CD4-positive, alpha-beta memory T cell (primary cell): ENCODE measurements at regions not wholly inside any gene's neighbourhood (a gene's known extent, or its start where the extent isn't known, plus 50 kb on each side); places are given as distances from the start of the nearest gene placed in this dataset.

Source experiments
- CTCF ChIA-PET: fragments of 350-600 bp; sonication (Branson Sonifier 250); formaldehyde crosslinking; loops from one replicate; lab custom pipeline; 2021; ENCODE audit warnings: inconsistent platforms; ENCODE audit not compliant: partially characterized antibody; lab: Charles Lee
- POLR2A ChIA-PET: fragments of 350-600 bp; sonication (Branson Sonifier 250); formaldehyde crosslinking; loops from one replicate; lab custom pipeline; 2021; ENCODE audit not compliant: partially characterized antibody; lab: Charles Lee
- DNase-seq, 5 donors: peaks; one replicate each; pipeline versions ENCODE4 v3.0.0 to v3.0.0-alpha.2; 2020 to 2022; ENCODE audit warnings: mixed read lengths in 1 of 5
- H3K27ac ChIP-seq: one replicate; pipeline ENCODE4 v1.7.0; 2013; ENCODE audit warnings: low read depth, low read length
- H3K27me3 ChIP-seq: 2 replicates; pipeline ENCODE4 v1.7.0; 2013; ENCODE audit warnings: mild to moderate bottlenecking, low read length, moderate library complexity; ENCODE audit not compliant: insufficient read depth
- H3K36me3 ChIP-seq: 2 replicates; pipeline ENCODE4 v1.7.0; 2013; ENCODE audit warnings: mild to moderate bottlenecking, low read length, moderate library complexity; ENCODE audit not compliant: insufficient read depth
- H3K4me1 ChIP-seq: 2 replicates; pipeline ENCODE4 v1.7.0; 2013; ENCODE audit warnings: mild to moderate bottlenecking, low read length, moderate library complexity; ENCODE audit not compliant: insufficient read depth
- H3K4me3 ChIP-seq, 2 donors: one replicate each; pipeline ENCODE4 v1.7.0; 2013; ENCODE audit warnings: low read length in 2 of 2, mild to moderate bottlenecking in 1 of 2
- H3K9me3 ChIP-seq, 2 donors: one replicate each; pipeline ENCODE4 v1.7.0; 2013; ENCODE audit warnings: low read length in 2 of 2, control low read depth in 1 of 2; ENCODE audit not compliant: control insufficient read depth in 1 of 2
- H3K27ac Mint-ChIP-seq, 7 donors: one replicate each; pipeline ENCODE4 v1.8.0; 2020 to 2021; ENCODE audit warnings: mixed read lengths in 7 of 7, mild to moderate bottlenecking in 6 of 7, inconsistent platforms in 3 of 7, moderate library complexity in 3 of 7
- H3K27me3 Mint-ChIP-seq, 2 donors: one replicate each; pipeline ENCODE4 v1.8.0; 2020 to 2021; ENCODE audit warnings: mixed read lengths in 2 of 2
- H3K36me3 Mint-ChIP-seq, 2 donors: one replicate each; pipeline ENCODE4 v1.8.0; 2020 to 2021; ENCODE audit warnings: mixed read lengths in 2 of 2, inconsistent platforms in 1 of 2, mild to moderate bottlenecking in 1 of 2
- H3K4me1 Mint-ChIP-seq, 4 donors: one replicate each; pipeline ENCODE4 v1.8.0; 2020 to 2021; ENCODE audit warnings: mixed read lengths in 4 of 4, mild to moderate bottlenecking in 1 of 4
- H3K4me3 Mint-ChIP-seq, 8 donors: one replicate each; pipeline ENCODE4 v1.8.0; 2020 to 2021; ENCODE audit warnings: mixed read lengths in 8 of 8, mild to moderate bottlenecking in 7 of 8, moderate library complexity in 6 of 8, inconsistent platforms in 3 of 8
- H3K9me3 Mint-ChIP-seq, 8 donors: one replicate each; pipeline ENCODE4 v1.8.0; 2020 to 2021; ENCODE audit warnings: mixed read lengths in 8 of 8, mild to moderate bottlenecking in 5 of 8, inconsistent platforms in 3 of 8, moderate library complexity in 1 of 8
- intact Hi-C: fragments of 100-400 bp; cut with micrococcal nuclease; formaldehyde crosslinking; loops from one replicate; pipeline ENCODE4 v1.15.1; 2023

DNA sequence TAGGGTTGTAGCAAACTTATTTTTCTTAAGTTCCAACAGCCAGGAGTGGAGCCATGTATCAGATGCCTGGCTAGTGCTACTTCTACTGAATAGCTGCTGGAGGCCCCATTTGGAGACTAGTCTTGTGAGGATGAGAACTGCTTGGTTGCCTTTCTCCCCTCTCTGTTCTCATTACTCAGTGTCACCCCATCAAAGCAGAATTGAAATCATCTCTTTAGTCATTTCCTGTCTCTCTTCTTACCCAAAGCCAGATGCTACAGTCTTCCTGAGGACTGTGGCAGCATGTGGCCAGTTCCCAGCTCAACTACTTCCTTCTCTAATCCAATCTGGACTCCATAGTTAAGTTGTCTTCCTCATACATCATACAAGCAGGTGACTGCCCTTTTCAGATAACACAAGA, 197.5 kb downstream of the BRINP2 start:
- no peak overlapping the region for H3K27ac ChIP-seq
- Mint-ChIP-seq H3K27me3 (no peaks in the 10 kb centered on the region), H3K36me3 (no peaks in the 10 kb centered on the region), H3K4me1 (no peaks in the 10 kb centered on the region), H3K4me3 (no peak overlapping the region), H3K27ac (no peak overlapping the region), H3K9me3 (peaks cover 0 to 3% (median 0%) of the 10 kb centered on the region in 8 donors)
- H3K27me3 ChIP-seq: no peaks in the 10 kb centered on the region
- intact Hi-C loops: no loop called here
- DNase-seq: no peak
- ChIA-PET CTCF (no interaction called here), POLR2A (no interaction called here)
- no peak overlapping the region for H3K4me3 ChIP-seq
- no peaks in the 10 kb centered on the region for H3K36me3 ChIP-seq
- no peaks in the 10 kb centered on the region for H3K4me1 ChIP-seq
- H3K9me3 ChIP-seq: no peaks in the 10 kb centered on the region

DNA sequence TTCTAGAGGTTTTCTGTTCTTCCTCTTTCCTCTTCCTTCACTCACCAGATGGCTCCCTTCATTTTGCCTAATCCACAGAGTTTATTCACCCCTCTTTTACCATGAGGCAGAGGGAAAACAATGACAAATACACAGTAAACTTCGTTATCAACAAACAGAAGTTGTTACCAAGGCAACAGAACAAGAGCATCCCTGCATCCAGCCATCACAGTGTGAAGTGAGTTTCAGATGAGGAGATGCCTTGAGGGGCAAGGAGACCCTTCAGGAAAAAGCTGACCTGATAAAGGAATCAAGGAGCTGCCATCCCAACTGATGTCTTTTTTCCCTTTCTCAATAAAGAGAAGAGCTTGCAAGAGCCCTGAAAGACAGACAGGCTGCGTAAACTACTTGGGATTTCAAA, 195.3 kb downstream of the BRINP2 start:
- H3K27me3 ChIP-seq: no peaks in the 10 kb centered on the region
- Mint-ChIP-seq H3K4me1 (no peaks in the 10 kb centered on the region), H3K27me3 (no peaks in the 10 kb centered on the region), H3K4me3 (no peak overlapping the region), H3K27ac (no peak overlapping the region), H3K36me3 (no peaks in the 10 kb centered on the region), H3K9me3 (peaks cover 0 to 3% (median 0%) of the 10 kb centered on the region in 8 donors)
- no peaks in the 10 kb centered on the region for H3K4me1 ChIP-seq
- DNase-seq: no peak
- H3K36me3 ChIP-seq: no peaks in the 10 kb centered on the region
- POLR2A ChIA-PET: no interaction called here
- no peaks in the 10 kb centered on the region for H3K9me3 ChIP-seq
- no peak overlapping the region for H3K4me3 ChIP-seq
- CTCF ChIA-PET: no interaction called here
- no peak overlapping the region for H3K27ac ChIP-seq
- intact Hi-C loops: no loop called here

DNA sequence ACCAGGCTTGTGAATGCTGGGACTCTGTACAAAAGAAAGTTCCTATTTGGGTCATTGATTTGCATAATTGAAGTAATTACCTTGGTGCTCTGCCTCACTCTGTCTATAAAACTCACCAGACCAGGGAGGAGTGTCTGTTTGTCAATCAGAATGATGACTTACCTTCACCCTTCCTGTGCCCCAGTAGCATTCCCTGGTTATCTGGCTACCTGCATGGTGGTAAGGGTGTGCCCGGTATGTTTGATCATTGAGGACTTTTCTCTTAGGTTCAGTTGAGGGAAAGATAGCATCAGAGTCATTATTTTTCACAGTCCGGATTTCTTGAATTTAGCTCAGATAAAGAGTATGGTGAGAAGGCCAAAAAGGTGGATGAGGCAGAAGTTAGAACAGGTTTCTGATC, 190.0 kb downstream of the BRINP2 start:
- H3K9me3 ChIP-seq: no peaks in the 10 kb centered on the region
- Mint-ChIP-seq H3K4me3 (no peak overlapping the region), H3K27me3 (no peaks in the 10 kb centered on the region), H3K4me1 (no peaks in the 10 kb centered on the region), H3K27ac (no peak overlapping the region), H3K9me3 (peaks cover 0 to 4% (median 0%) of the 10 kb centered on the region in 8 donors), H3K36me3 (no peaks in the 10 kb centered on the region)
- no peaks in the 10 kb centered on the region for H3K27me3 ChIP-seq
- CTCF ChIA-PET: no interaction called here
- POLR2A ChIA-PET: no interaction called here
- no peak overlapping the region for H3K27ac ChIP-seq
- intact Hi-C loops: no loop called here
- H3K36me3 ChIP-seq: no peaks in the 10 kb centered on the region
- no peak for DNase-seq
- H3K4me3 ChIP-seq: no peak overlapping the region
- no peaks in the 10 kb centered on the region for H3K4me1 ChIP-seq

DNA sequence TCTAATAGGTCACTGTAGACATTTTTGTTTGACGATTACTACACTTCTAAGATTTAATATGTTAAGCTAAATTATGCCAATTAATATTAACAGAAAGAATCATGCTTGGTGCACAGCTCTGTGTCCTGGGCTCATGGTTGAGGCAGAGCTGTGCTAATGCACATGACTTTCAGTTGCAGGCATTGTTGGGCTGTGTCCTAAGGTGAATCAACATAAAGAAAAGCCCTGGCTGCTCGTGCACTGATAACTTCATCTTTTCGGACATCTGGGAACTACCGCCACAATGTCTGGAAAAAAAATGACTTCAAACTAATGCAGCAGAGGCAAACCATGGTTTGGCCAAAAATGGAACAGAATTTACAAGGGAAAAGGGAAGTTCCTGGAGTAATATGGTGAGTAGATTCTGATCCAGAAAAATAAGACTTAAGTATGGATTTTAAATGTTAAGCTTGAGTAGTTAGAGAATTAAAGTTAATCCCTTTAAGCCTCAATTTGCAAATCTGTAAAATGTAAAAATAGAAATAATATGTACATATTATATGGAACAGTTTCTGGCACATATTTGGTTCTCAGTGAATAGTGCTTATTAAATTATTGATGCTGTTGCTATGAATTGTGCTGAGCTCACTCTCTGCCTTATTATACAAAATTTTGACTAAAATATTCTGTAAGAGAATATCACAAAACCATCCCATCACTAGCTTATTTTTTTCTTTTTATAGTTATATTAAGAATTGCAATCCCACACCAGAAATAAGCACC, 186.1 kb downstream of the BRINP2 start:
- POLR2A ChIA-PET: no interaction called here
- H3K27ac ChIP-seq: no peak overlapping the region
- DNase-seq: no peak
- Mint-ChIP-seq H3K4me3 (no peak overlapping the region), H3K36me3 (no peaks in the 10 kb centered on the region), H3K4me1 (no peaks in the 10 kb centered on the region), H3K27me3 (no peaks in the 10 kb centered on the region), H3K27ac (no peak overlapping the region), H3K9me3 (peaks cover 0 to 3% (median 0%) of the 10 kb centered on the region in 8 donors)
- H3K4me1 ChIP-seq: no peaks in the 10 kb centered on the region
- H3K27me3 ChIP-seq: no peaks in the 10 kb centered on the region
- H3K4me3 ChIP-seq: no peak overlapping the region
- intact Hi-C loops: no loop called here
- H3K9me3 ChIP-seq: no peaks in the 10 kb centered on the region
- CTCF ChIA-PET: no interaction called here
- no peaks in the 10 kb centered on the region for H3K36me3 ChIP-seq

DNA sequence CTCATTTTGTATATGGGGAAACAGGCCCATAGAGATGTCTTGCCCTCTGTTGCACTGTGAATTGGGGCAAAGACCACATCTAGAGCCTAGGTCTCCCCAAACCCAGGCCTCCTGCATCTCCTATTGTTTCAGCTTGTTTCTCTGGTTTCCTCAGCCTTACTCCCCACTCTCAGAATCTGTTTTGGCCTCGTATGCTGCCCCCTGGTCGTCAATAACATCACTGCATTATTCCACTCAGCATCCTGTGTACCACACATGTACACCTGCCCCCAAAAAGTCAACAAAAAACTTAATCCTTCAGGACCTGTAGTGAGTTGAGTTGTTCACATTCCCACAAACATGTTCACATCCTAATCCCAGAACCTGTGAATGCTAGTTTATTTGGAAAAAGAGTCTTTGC, 184.8 kb downstream of the BRINP2 start:
- H3K9me3 Mint-ChIP-seq: peaks cover 0 to 3% (median 0%) of the 10 kb centered on the region in 8 donors
- no peaks in the 10 kb centered on the region for H3K4me1 ChIP-seq
- H3K36me3 Mint-ChIP-seq: no peaks in the 10 kb centered on the region
- H3K9me3 ChIP-seq: no peaks in the 10 kb centered on the region
- no peak overlapping the region for H3K27ac ChIP-seq
- no peak overlapping the region for H3K4me3 ChIP-seq
- no peaks in the 10 kb centered on the region for H3K27me3 ChIP-seq
- no peaks in the 10 kb centered on the region for H3K36me3 ChIP-seq
- CTCF ChIA-PET: interaction anchor here (1.1 kb wide), 1 partner anchor 10 kb away, joined by 4 read pairs; no protein-coding TSS in a partner anchor
- H3K27ac Mint-ChIP-seq: no peak overlapping the region
- no peak overlapping the region for H3K4me3 Mint-ChIP-seq
- POLR2A ChIA-PET: no interaction called here
- DNase-seq: no peak
- no peaks in the 10 kb centered on the region for H3K4me1 Mint-ChIP-seq
- intact Hi-C loops: no loop called here
- no peaks in the 10 kb centered on the region for H3K27me3 Mint-ChIP-seq

DNA sequence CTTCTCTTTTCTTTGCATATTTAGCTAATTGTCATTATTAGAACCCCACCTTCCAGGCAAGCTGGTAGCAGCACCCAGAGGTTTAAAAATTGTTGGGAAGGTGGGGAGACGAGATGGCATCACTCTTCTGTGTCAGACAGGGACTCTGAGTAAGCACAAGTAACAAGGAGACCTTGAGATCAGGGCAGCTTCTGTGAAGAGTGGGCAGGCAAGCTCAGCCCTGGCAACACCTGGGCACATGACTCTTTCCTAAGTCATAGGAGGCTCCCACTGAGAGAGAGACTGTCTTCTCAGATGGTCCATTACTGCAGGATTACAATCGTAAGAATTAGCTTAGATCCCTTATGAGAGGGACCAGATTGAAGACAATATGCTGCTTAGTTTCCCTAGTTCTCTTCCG, 183.5 kb downstream of the BRINP2 start:
- intact Hi-C loops: no loop called here
- CTCF ChIA-PET: no interaction called here
- no peaks in the 10 kb centered on the region for H3K27me3 ChIP-seq
- DNase-seq: no peak
- no peaks in the 10 kb centered on the region for H3K36me3 ChIP-seq
- Mint-ChIP-seq H3K36me3 (no peaks in the 10 kb centered on the region), H3K9me3 (peaks cover 0 to 4% (median 0%) of the 10 kb centered on the region in 8 donors), H3K27ac (no peak overlapping the region), H3K27me3 (no peaks in the 10 kb centered on the region), H3K4me1 (no peaks in the 10 kb centered on the region), H3K4me3 (no peak overlapping the region)
- no peaks in the 10 kb centered on the region for H3K4me1 ChIP-seq
- no peak overlapping the region for H3K4me3 ChIP-seq
- H3K27ac ChIP-seq: no peak overlapping the region
- POLR2A ChIA-PET: no interaction called here
- no peaks in the 10 kb centered on the region for H3K9me3 ChIP-seq

DNA sequence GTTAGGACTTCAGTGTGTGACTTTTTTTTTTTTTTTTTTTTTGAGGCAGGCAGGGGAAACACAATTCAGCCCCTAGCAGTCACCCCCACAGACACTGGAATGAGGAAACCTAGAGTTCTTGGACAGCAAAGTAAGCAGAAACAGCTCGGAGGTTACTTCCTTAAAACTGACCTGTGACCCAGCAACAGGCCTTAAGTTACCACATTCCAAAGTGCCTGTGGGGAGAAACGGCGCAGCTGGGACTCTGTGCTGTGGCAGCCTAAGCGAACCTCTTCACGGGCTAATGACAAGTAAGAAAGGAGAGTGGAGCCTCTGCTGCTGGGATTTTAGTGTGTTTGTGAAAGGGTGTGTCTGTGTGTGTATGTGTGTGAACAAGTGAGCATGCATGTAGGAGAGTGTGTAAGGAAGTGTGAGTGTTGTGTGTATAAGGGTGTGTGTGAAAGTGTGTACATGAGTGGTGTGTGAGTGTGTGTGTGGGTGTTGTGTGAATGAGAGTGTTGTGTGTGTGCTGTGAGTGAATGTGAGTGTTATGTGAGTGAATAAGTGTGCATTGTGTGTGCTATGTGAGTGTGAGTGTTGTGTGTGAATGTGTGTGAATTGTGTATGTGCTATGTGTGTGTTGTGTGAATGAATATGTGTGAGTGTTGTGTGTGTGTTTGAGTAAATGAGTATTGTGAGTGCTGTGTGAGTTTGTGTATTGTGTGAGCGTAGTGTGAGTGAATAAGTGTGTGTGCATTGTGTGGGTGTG, 180.8 kb downstream of the BRINP2 start:
- no peak overlapping the region for H3K4me3 Mint-ChIP-seq
- intact Hi-C loops: no loop called here
- no peak overlapping the region for H3K27ac Mint-ChIP-seq
- Histone ChIP-seq H3K4me3 (no peak overlapping the region), H3K27me3 (no peaks in the 10 kb centered on the region), H3K36me3 (no peaks in the 10 kb centered on the region), H3K9me3 (no peaks in the 10 kb centered on the region), H3K27ac (no peak overlapping the region), H3K4me1 (no peaks in the 10 kb centered on the region)
- CTCF ChIA-PET: no interaction called here
- no peaks in the 10 kb centered on the region for H3K4me1 Mint-ChIP-seq
- H3K27me3 Mint-ChIP-seq: no peaks in the 10 kb centered on the region
- peaks cover 0 to 5% (median 0%) of the 10 kb centered on the region in 8 donors for H3K9me3 Mint-ChIP-seq
- no peak for DNase-seq
- POLR2A ChIA-PET: no interaction called here
- no peaks in the 10 kb centered on the region for H3K36me3 Mint-ChIP-seq
